CD4-positive, CD25-positive, alpha-beta regulatory T cell (primary cell): ENCODE measurements at regions not wholly inside any gene's neighbourhood (a gene's known extent, or its start where the extent isn't known, plus 50 kb on each side); places are given as distances from the start of the nearest gene placed in this dataset.

Experiments used
- ATAC-seq, 2 donors: fragments of 150-1000 bp; cut with Tn5 transposase; one replicate each; pipeline ENCODE4 v1.10.0; 2021; ENCODE audit warnings: low read depth in 2 of 2, moderate number of reproducible peaks in 2 of 2, moderate library complexity in 1 of 2
- DNase-seq, 3 donors: peaks; one replicate each; pipeline versions ENCODE4 v3.0.0 to v3.0.0-alpha.2; 2012 to 2022; ENCODE audit warnings: mixed read lengths in 1 of 3
- H3K27ac ChIP-seq: one replicate; pipeline ENCODE4 v1.7.0; 2013; ENCODE audit warnings: mild to moderate bottlenecking, low read length; ENCODE audit not compliant: insufficient read depth, poor library complexity, severe bottlenecking
- H3K27me3 ChIP-seq: one replicate; pipeline ENCODE4 v1.7.0; 2013; ENCODE audit warnings: low read length; ENCODE audit not compliant: control insufficient read depth, insufficient read depth
- H3K36me3 ChIP-seq: one replicate; pipeline ENCODE4 v1.7.0; 2013; ENCODE audit warnings: mild to moderate bottlenecking, low read length, moderate library complexity; ENCODE audit not compliant: control insufficient read depth, insufficient read depth
- H3K4me1 ChIP-seq: 2 replicates; pipeline ENCODE4 v1.7.0; 2013; ENCODE audit warnings: mild to moderate bottlenecking, low read length; ENCODE audit not compliant: insufficient read depth, control insufficient read depth, poor library complexity, severe bottlenecking
- H3K4me3 ChIP-seq: one replicate; pipeline ENCODE4 v1.7.0; 2013; ENCODE audit warnings: low read depth, mild to moderate bottlenecking, low read length, moderate library complexity
- H3K9me3 ChIP-seq, 2 experiments: 1 replicate in 1 of 2; 2 replicates in 1 of 2; pipeline ENCODE4 v1.7.0; 2013; ENCODE audit warnings: low read length in 2 of 2, mild to moderate bottlenecking in 1 of 2, moderate library complexity in 1 of 2; ENCODE audit not compliant: control insufficient read depth in 2 of 2
- H3K27ac Mint-ChIP-seq, 3 donors: one replicate each; pipeline ENCODE4 v1.8.0; 2020 to 2022; ENCODE audit warnings: mild to moderate bottlenecking in 3 of 3, mixed read lengths in 3 of 3, moderate library complexity in 2 of 3
- H3K27me3 Mint-ChIP-seq: one replicate; pipeline ENCODE4 v1.8.0; 2022; ENCODE audit warnings: mild to moderate bottlenecking, mixed read lengths
- H3K36me3 Mint-ChIP-seq: one replicate; pipeline ENCODE4 v1.8.0; 2020; ENCODE audit warnings: mixed read lengths
- H3K4me1 Mint-ChIP-seq, 4 donors: one replicate each; pipeline ENCODE4 v1.8.0; 2020 to 2022; ENCODE audit warnings: mixed read lengths in 4 of 4, mild to moderate bottlenecking in 1 of 4
- H3K4me3 Mint-ChIP-seq, 4 donors: one replicate each; pipeline ENCODE4 v1.8.0; 2020 to 2022; ENCODE audit warnings: mild to moderate bottlenecking in 4 of 4, mixed read lengths in 4 of 4, moderate library complexity in 3 of 4
- H3K9me3 Mint-ChIP-seq, 7 donors: one replicate each; pipeline ENCODE4 v1.8.0; 2020 to 2022; ENCODE audit warnings: mixed read lengths in 7 of 7, mild to moderate bottlenecking in 3 of 7, moderate library complexity in 2 of 7

DNA sequence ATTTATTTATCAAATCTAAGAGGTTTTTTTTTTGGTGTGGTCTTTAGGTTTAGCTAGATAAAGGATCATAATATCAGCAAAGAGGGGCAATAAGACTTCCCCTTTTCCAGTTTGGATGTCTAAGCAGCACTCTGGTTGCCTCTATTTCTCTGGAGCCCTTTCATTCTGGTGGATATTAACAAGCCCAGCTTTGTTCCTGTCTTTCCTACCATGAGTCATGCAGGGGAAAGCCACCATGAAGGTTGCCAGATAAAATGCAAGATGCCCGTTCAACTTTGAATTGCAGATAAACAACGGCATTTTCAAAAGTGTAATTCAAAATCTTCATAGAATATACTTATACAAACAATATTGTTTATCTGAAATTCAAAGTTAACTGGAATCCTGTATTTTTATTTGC, 143.6 kb downstream of the ADAMTS15 start:
- Mint-ChIP-seq H3K36me3 (no peaks in the 10 kb centered on the region), H3K27me3 (peaks cover 6% of the 10 kb centered on the region), H3K4me3 (no peak overlapping the region), H3K27ac (no peak overlapping the region), H3K9me3 (peaks cover 0 to 6% (median 0%) of the 10 kb centered on the region in 7 donors), H3K4me1 (no peaks in the 10 kb centered on the region)
- no peaks in the 10 kb centered on the region for H3K4me1 ChIP-seq
- H3K9me3 ChIP-seq = no peaks in the 10 kb centered on the region
- H3K36me3 ChIP-seq = no peaks in the 10 kb centered on the region
- no peak overlapping the region for H3K4me3 ChIP-seq
- H3K27me3 ChIP-seq = no peaks in the 10 kb centered on the region
- no peak for DNase-seq
- ATAC-seq = no peak
- H3K27ac ChIP-seq = no peak overlapping the region

DNA sequence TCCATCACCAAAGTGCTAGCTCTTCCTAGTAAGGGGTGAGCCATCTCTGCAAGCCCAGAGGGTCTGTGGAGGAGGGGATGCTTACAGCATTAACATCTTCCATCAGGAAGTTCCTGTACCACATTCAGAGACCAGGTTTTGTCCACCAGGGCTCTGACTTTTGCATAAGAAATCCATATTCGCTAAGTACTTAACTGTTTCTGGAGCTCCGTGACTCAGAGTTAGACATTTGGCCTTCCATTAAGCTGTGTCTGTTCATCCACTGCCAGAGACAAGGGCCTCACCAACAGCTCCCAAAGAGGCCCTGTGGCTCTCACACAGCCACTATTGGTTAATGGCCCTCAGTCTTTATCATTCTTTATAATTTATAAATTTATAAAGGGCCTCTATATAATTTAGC, 144.6 kb downstream of the ADAMTS15 start:
- no peaks in the 10 kb centered on the region for H3K4me1 Mint-ChIP-seq
- ATAC-seq (no peak), DNase-seq (no peak)
- no peaks in the 10 kb centered on the region for H3K36me3 Mint-ChIP-seq
- peaks cover 6% of the 10 kb centered on the region for H3K27me3 Mint-ChIP-seq
- no peak overlapping the region for H3K4me3 ChIP-seq
- H3K27ac ChIP-seq = no peak overlapping the region
- no peaks in the 10 kb centered on the region for H3K4me1 ChIP-seq
- no peak overlapping the region for H3K4me3 Mint-ChIP-seq
- peaks cover 0 to 6% (median 0%) of the 10 kb centered on the region in 7 donors for H3K9me3 Mint-ChIP-seq
- H3K9me3 ChIP-seq = no peaks in the 10 kb centered on the region
- no peaks in the 10 kb centered on the region for H3K36me3 ChIP-seq
- no peaks in the 10 kb centered on the region for H3K27me3 ChIP-seq
- H3K27ac Mint-ChIP-seq = no peak overlapping the region

- DNase-seq = no peak
- H3K4me3 Mint-ChIP-seq = no peak overlapping the region
- no peaks in the 10 kb centered on the region for H3K27me3 ChIP-seq
- no peaks in the 10 kb centered on the region for H3K4me1 ChIP-seq
- H3K27me3 Mint-ChIP-seq = no peaks in the 10 kb centered on the region
- H3K4me3 ChIP-seq = no peak overlapping the region
- H3K9me3 ChIP-seq = no peaks in the 10 kb centered on the region
- no peak overlapping the region for H3K27ac Mint-ChIP-seq
- no peaks in the 10 kb centered on the region for H3K4me1 Mint-ChIP-seq
- H3K9me3 Mint-ChIP-seq = no peaks in the 10 kb centered on the region
- no peak overlapping the region for H3K27ac ChIP-seq
- no peaks in the 10 kb centered on the region for H3K36me3 Mint-ChIP-seq
- H3K36me3 ChIP-seq = no peaks in the 10 kb centered on the region
- no peak for ATAC-seq
Observed at GRCh38 chr11:130598433-130598832, 150.0 kb downstream of the ADAMTS15 start.

DNA sequence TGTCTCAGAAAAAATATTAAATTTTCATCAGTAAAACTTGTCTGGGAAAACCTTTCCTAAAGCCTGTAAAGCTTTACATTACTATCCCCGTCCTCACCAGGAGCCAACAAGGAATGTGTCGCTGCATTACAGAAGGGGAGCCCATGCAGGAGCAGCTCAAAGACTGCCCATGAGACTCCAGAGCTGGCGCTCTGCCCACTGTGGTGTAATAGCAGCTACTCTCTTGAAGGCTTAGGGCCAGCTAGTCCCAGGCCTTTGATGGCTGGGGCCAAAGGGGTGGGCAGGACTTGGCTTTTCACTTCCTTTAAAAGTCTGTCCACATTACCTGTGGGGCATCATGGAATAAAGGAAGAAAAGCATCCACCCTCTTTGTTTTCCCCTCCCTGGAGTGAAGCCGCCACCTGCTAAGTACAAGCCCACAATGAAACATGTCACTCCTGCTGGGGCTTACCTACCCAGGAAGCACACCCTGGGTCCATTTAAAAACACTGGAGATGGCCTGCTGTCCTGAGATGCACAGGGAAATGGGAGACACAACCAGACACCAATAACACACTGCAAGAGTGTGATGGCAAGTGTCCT, 150.7 kb downstream of the ADAMTS15 start:
- no peaks in the 10 kb centered on the region for H3K36me3 Mint-ChIP-seq
- DNase-seq (no peak), ATAC-seq (no peak)
- no peak overlapping the region for H3K4me3 Mint-ChIP-seq
- H3K27me3 Mint-ChIP-seq = no peaks in the 10 kb centered on the region
- H3K27ac Mint-ChIP-seq = no peak overlapping the region
- H3K9me3 Mint-ChIP-seq = peaks cover 0 to 1% (median 0%) of the 10 kb centered on the region in 7 donors
- Histone ChIP-seq H3K27ac (no peak overlapping the region), H3K36me3 (no peaks in the 10 kb centered on the region), H3K4me1 (no peaks in the 10 kb centered on the region), H3K9me3 (no peaks in the 10 kb centered on the region), H3K4me3 (no peak overlapping the region), H3K27me3 (no peaks in the 10 kb centered on the region)
- no peaks in the 10 kb centered on the region for H3K4me1 Mint-ChIP-seq

- no peaks in the 10 kb centered on the region for H3K4me1 Mint-ChIP-seq
Observed at GRCh38 chr11:130600139-130600538, 151.7 kb downstream of the ADAMTS15 start.

DNA sequence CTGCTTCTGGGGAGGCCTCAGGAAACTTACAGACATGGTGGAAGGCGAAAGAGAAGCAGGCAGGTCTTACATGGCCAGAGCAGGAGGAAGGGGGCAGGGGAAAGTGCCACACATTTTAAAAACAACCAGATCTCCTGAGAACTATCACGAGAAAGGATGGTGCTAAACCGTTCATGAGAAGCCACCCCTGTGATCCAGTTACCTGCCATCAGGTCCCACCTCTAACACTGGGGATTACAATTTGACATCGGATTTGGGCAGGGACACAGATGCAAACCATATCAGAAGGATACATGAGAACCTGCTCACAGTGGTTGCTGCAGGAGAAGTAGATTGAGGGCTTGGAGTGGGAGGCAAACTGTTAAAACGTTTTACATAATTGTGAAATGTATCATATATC, 152.2 kb downstream of the ADAMTS15 start:
- H3K36me3 Mint-ChIP-seq = no peaks in the 10 kb centered on the region
- H3K9me3 Mint-ChIP-seq = peaks cover 0 to 1% (median 0%) of the 10 kb centered on the region in 7 donors
- H3K4me3 ChIP-seq = no peak overlapping the region

More at GRCh38 chr11:130600139-130600538, 151.7 kb downstream of the ADAMTS15 start:
- Histone ChIP-seq H3K27ac (no peak overlapping the region), H3K27me3 (no peaks in the 10 kb centered on the region), H3K36me3 (no peaks in the 10 kb centered on the region), H3K4me3 (no peak overlapping the region), H3K4me1 (no peaks in the 10 kb centered on the region), H3K9me3 (no peaks in the 10 kb centered on the region)
- Mint-ChIP-seq H3K9me3 (peaks cover 0 to 1% (median 0%) of the 10 kb centered on the region in 7 donors), H3K27ac (no peak overlapping the region), H3K4me3 (no peak overlapping the region), H3K27me3 (no peaks in the 10 kb centered on the region), H3K36me3 (no peaks in the 10 kb centered on the region)
- no peak for DNase-seq
- ATAC-seq = no peak

DNA sequence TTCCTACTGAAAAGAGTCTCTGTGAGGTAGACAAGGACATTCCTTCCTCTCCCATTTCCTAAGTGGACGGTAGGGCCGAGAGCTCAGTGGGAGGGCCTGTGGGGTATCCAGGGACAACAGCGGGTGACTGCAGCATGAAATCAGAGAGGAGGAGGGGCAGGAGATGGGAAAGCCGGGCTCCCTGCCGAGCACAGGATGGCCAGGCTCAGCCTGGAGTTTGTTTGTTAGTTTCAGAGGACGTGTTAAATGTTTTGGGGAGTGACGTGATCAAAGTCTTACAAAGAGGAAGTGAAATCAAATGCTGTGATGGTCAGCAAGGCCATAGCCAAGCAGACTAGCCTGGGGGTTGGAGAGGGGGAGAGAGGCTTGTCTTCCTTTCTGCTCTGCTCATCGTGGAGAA, 152.7 kb downstream of the ADAMTS15 start:
- no peaks in the 10 kb centered on the region for H3K36me3 Mint-ChIP-seq
- no peak for DNase-seq
- H3K27ac Mint-ChIP-seq = no peak overlapping the region
- H3K4me1 Mint-ChIP-seq = no peaks in the 10 kb centered on the region
- H3K27me3 Mint-ChIP-seq = no peaks in the 10 kb centered on the region
- Histone ChIP-seq H3K27ac (no peak overlapping the region), H3K27me3 (no peaks in the 10 kb centered on the region), H3K4me3 (no peak overlapping the region), H3K9me3 (no peaks in the 10 kb centered on the region), H3K4me1 (no peaks in the 10 kb centered on the region), H3K36me3 (no peaks in the 10 kb centered on the region)
- ATAC-seq = no peak
- H3K4me3 Mint-ChIP-seq = no peak overlapping the region
- peaks cover 0 to 1% (median 0%) of the 10 kb centered on the region in 7 donors for H3K9me3 Mint-ChIP-seq

More for the DNA sequence above, 152.2 kb downstream of the ADAMTS15 start:
- no peak for ATAC-seq
- H3K27ac Mint-ChIP-seq = peak overlapping the region in 1 of 3 donors; percentile 33
- Histone ChIP-seq H3K27me3 (no peaks in the 10 kb centered on the region), H3K36me3 (no peaks in the 10 kb centered on the region), H3K27ac (no peak overlapping the region), H3K4me1 (no peaks in the 10 kb centered on the region), H3K9me3 (no peaks in the 10 kb centered on the region)
- H3K27me3 Mint-ChIP-seq = no peaks in the 10 kb centered on the region
- H3K4me3 Mint-ChIP-seq = no peak overlapping the region
- H3K4me1 Mint-ChIP-seq = no peaks in the 10 kb centered on the region
- DNase-seq = no peak

- no peaks in the 10 kb centered on the region for H3K27me3 ChIP-seq
- peaks cover 0 to 1% (median 0%) of the 10 kb centered on the region in 7 donors for H3K9me3 Mint-ChIP-seq
- no peak overlapping the region for H3K4me3 Mint-ChIP-seq
- ATAC-seq = no peak
- no peaks in the 10 kb centered on the region for H3K4me1 ChIP-seq
- H3K27me3 Mint-ChIP-seq = no peaks in the 10 kb centered on the region
- H3K4me1 Mint-ChIP-seq = no peaks in the 10 kb centered on the region
- H3K27ac ChIP-seq = no peak overlapping the region
- no peak overlapping the region for H3K27ac Mint-ChIP-seq
- DNase-seq = no peak
- H3K4me3 ChIP-seq = no peak overlapping the region
- no peaks in the 10 kb centered on the region for H3K36me3 ChIP-seq
- H3K36me3 Mint-ChIP-seq = no peaks in the 10 kb centered on the region
- no peaks in the 10 kb centered on the region for H3K9me3 ChIP-seq
Observed at GRCh38 chr11:130601764-130602460, 153.5 kb downstream of the ADAMTS15 start.
